Retinal pigment epithelial cell (primary cell): ENCODE measurements at regions not wholly inside any gene's neighbourhood (a gene's known extent, or its start where the extent isn't known, plus 50 kb on each side); places are given as distances from the start of the nearest gene placed in this dataset.

Experiments used
- DNase-seq: peaks from one replicate; pipeline ENCODE4 v3.0.0-alpha.2; 2010; ENCODE audit warnings: low read depth
- H3K4me3 ChIP-seq: 2 replicates; pipeline ENCODE4 v1.5.1; 2011; ENCODE audit warnings: mild to moderate bottlenecking, low read length, control low read depth, moderate library complexity
- TF ChIP-seq, protein P1 (sequence below): conservative IDR thresholded peaks from 2 replicates; pipeline ENCODE4 v1.5.1; 2011; ENCODE audit warnings: low read depth, low read length, control low read depth, inconsistent platforms

- TF ChIP-seq, protein P1, sequence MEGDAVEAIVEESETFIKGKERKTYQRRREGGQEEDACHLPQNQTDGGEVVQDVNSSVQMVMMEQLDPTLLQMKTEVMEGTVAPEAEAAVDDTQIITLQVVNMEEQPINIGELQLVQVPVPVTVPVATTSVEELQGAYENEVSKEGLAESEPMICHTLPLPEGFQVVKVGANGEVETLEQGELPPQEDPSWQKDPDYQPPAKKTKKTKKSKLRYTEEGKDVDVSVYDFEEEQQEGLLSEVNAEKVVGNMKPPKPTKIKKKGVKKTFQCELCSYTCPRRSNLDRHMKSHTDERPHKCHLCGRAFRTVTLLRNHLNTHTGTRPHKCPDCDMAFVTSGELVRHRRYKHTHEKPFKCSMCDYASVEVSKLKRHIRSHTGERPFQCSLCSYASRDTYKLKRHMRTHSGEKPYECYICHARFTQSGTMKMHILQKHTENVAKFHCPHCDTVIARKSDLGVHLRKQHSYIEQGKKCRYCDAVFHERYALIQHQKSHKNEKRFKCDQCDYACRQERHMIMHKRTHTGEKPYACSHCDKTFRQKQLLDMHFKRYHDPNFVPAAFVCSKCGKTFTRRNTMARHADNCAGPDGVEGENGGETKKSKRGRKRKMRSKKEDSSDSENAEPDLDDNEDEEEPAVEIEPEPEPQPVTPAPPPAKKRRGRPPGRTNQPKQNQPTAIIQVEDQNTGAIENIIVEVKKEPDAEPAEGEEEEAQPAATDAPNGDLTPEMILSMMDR = no peak
- no peak overlapping the region for H3K4me3 ChIP-seq
- no peak for DNase-seq
These were observed 80.2 kb upstream of the BCL11A start for GRCh38 chr2:60633615-60634014.

DNA sequence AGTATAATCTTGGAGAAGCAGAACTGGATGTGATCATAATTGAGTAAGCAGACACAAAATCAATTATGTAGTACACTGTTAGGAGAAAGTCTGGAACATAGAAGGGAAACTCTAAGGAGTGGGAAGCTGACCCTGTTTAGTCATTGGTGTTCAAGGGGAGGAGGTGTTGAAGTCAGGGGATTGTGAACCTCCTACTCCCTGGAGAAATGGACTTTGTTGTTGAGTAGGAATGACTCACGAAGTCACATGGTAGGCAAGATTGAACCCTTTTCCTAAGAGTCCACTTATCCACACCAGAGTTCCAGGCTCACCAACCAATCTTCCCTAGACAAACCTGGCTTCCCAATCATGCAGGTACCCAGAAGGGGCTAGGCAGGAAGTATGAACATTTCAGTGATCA is 81.0 kb upstream of the BCL11A start:
- H3K4me3 ChIP-seq = no peak overlapping the region
- TF ChIP-seq, protein P1 = no peak
- no peak for DNase-seq

GRCh38 chr2:60641811-60642788 is 88.6 kb upstream of the BCL11A start:
- TF ChIP-seq, protein P1 = peak; percentile 77
- peak; percentile 15 for DNase-seq
- no peak overlapping the region for H3K4me3 ChIP-seq

DNA sequence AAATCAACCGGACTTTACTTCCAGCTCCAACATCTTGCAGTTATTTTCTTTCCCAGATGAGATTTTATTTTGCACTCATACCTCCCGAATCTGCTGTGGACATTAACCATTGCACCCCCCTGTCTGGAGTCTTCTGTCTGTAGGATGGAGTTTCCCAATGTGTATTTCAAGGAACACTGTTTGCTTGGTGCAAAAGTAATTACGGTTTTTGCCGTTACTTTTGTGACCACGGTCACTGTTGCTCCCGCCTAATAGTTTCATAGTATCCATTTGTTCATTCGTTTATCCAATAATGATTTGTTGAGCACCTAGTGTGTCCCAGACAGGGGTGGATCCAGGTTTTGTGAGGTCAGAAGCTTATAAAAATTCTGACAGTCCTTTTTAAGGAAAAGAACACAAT is 90.3 kb upstream of the BCL11A start:
- DNase-seq = no peak
- TF ChIP-seq, protein P1 = no peak
- H3K4me3 ChIP-seq = no peak overlapping the region

GRCh38 chr2:60644951-60645350 is 91.5 kb upstream of the BCL11A start:
- no peak overlapping the region for H3K4me3 ChIP-seq
- DNase-seq = no peak
- TF ChIP-seq, protein P1 = no peak

- no peak overlapping the region for H3K4me3 ChIP-seq
- no peak for DNase-seq
- TF ChIP-seq, protein P1 = no peak
These were observed 94.7 kb upstream of the BCL11A start for GRCh38 chr2:60648191-60648590.

GRCh38 chr2:60649721-60650120 is 96.3 kb upstream of the BCL11A start:
- H3K4me3 ChIP-seq = no peak overlapping the region

More at GRCh38 chr2:60649721-60650120, 96.3 kb upstream of the BCL11A start:
- TF ChIP-seq, protein P1 = no peak
- no peak for DNase-seq
